SK-N-SH (cell line): ENCODE measurements at regions not wholly inside any gene's neighbourhood (a gene's known extent, or its start where the extent isn't known, plus 50 kb on each side); places are given as distances from the start of the nearest gene placed in this dataset.

ENCODE experiments used
- CTCF ChIA-PET: fragments of 300-600, 350-600 bp; formaldehyde crosslinking; extraction: SDS; loops from one replicate; lab custom pipeline; 2021; lab: Yijun Ruan, JAX
- POLR2A ChIA-PET: fragments of 350-600 bp; sonication (Branson Sonifier 250); formaldehyde crosslinking; extraction: SDS; loops from one replicate; lab custom pipeline; 2020; ENCODE audit warnings: antibody characterized with exemption, inconsistent platforms; lab: Yijun Ruan, JAX
- DNase-seq: peaks from one replicate; pipeline ENCODE4 v3.0.0; 2012
- H2AFZ ChIP-seq: fragments of 200-600 bp; sonication (generic); 2 replicates; pipeline ENCODE4 v1.8.1; 2016; ENCODE audit warnings: antibody characterized with exemption, mild to moderate bottlenecking, low read depth
- H3F3A ChIP-seq: fragments of 200-600 bp; sonication (generic); replicated peaks from 2 replicates; pipeline ENCODE3; 2016; ENCODE audit warnings: antibody characterized with exemption, mild to moderate bottlenecking; ENCODE audit not compliant: insufficient read depth
- H3K27ac ChIP-seq, 2 experiments: fragments of 200-500 bp in 1 of 2; fragments of 200-600 bp in 1 of 2; sonication (Bioruptor generic) in 1 of 2; sonication (generic), shearing (Covaris generic) in 1 of 2; 2 replicates each; pipeline versions ENCODE4 v1.5.1 to v1.6.1; 2014 to 2016; ENCODE audit warnings: low read depth in 2 of 2, inconsistent platforms in 1 of 2, low read length in 1 of 2, mild to moderate bottlenecking in 1 of 2, mixed read lengths in 1 of 2
- H3K27me3 ChIP-seq: fragments of 200-600 bp; sonication (generic), shearing (Covaris generic); 2 replicates; pipeline ENCODE4 v1.6.1; 2016; ENCODE audit warnings: mixed run types; ENCODE audit not compliant: insufficient read depth
- H3K36me3 ChIP-seq, 2 experiments: fragments of 200-500 bp in 1 of 2; fragments of 200-600 bp in 1 of 2; sonication (Bioruptor generic) in 1 of 2; sonication (generic) in 1 of 2; replicated peaks in 1 of 2; 2 replicates each; pipeline versions ENCODE3 to v1.5.1; 2014 to 2016; ENCODE audit warnings: low read length in 1 of 2, mild to moderate bottlenecking in 1 of 2; ENCODE audit not compliant: insufficient read depth in 2 of 2, control insufficient read depth in 1 of 2
- H3K4me1 ChIP-seq, 2 experiments: fragments of 200-500 bp in 1 of 2; fragments of 200-600 bp in 1 of 2; sonication (Bioruptor generic) in 1 of 2; sonication (generic), shearing (Covaris generic) in 1 of 2; 2 replicates each; pipeline versions ENCODE4 v1.5.1 to v1.6.1; 2014 to 2016; ENCODE audit warnings: low read depth in 1 of 2, low read length in 1 of 2, mixed run types in 1 of 2; ENCODE audit not compliant: insufficient read depth in 2 of 2, control insufficient read depth in 1 of 2
- H3K4me2 ChIP-seq: fragments of 200-600 bp; sonication (generic), shearing (Covaris generic); 2 replicates; pipeline ENCODE4 v1.6.1; 2017; ENCODE audit warnings: mixed run types
- H3K4me3 ChIP-seq, 2 experiments: fragments of 200-500 bp in 1 of 2; fragments of 200-600 bp in 1 of 2; sonication (Bioruptor generic) in 1 of 2; sonication (generic), shearing (Covaris generic) in 1 of 2; 2 replicates each; pipeline versions ENCODE4 v1.5.1 to v1.8.1; 2014 to 2016; ENCODE audit warnings: low read depth in 2 of 2, inconsistent platforms in 1 of 2, low read length in 1 of 2, mild to moderate bottlenecking in 1 of 2, mixed read lengths in 1 of 2, moderate library complexity in 1 of 2
- H3K79me2 ChIP-seq: fragments of 200-600 bp; sonication (generic); 2 replicates; pipeline ENCODE4 v1.8.1; 2017; ENCODE audit warnings: mild to moderate bottlenecking; ENCODE audit not compliant: insufficient read depth
- H3K9ac ChIP-seq: fragments of 200-600 bp; sonication (generic); 2 replicates; pipeline ENCODE4 v1.6.1; 2017; ENCODE audit warnings: mixed run types
- H3K9me2 ChIP-seq: fragments of 200-600 bp; sonication (generic); 2 replicates; pipeline ENCODE4 v1.6.1; 2017; ENCODE audit warnings: mixed run types
- H3K9me3 ChIP-seq: fragments of 200-600 bp; sonication (generic); 2 replicates; pipeline ENCODE4 v1.6.1; 2017; ENCODE audit warnings: mixed run types, mild to moderate bottlenecking, moderate library complexity
- H4K20me1 ChIP-seq: fragments of 200-600 bp; sonication (generic); 2 replicates; pipeline ENCODE4 v1.6.1; 2017; ENCODE audit warnings: mild to moderate bottlenecking, mixed run types; ENCODE audit not compliant: insufficient read depth
- CTCF ChIP-seq: fragments of 200-600 bp; sonication (generic); IDR thresholded peaks from 2 replicates; pipeline ENCODE4 v1.6.1; 2017; ENCODE audit warnings: antibody characterized with exemption, mild to moderate bottlenecking, moderate library complexity
- EP300 ChIP-seq, 2 experiments: IDR thresholded peaks; 2 replicates each; pipeline versions ENCODE4 v1.4.0 to v1.6.1; 2012; ENCODE audit warnings: borderline replicate concordance in 1 of 2, low read depth in 1 of 2, low read length in 1 of 2
- GABPA ChIP-seq: IDR thresholded peaks from 2 replicates; pipeline ENCODE4 v1.4.0; 2012; ENCODE audit warnings: low read depth, mild to moderate bottlenecking
- GATA2 ChIP-seq: sonication (generic); formaldehyde crosslinking; IDR thresholded peaks from 2 replicates; pipeline ENCODE4 v1.5.0; 2020; ENCODE audit warnings: mild to moderate bottlenecking, missing genetic modification reagents
- MEF2A ChIP-seq: IDR thresholded peaks from 2 replicates; pipeline ENCODE4 v1.4.0; 2012; ENCODE audit warnings: low read depth, borderline replicate concordance
- MXI1 ChIP-seq: IDR thresholded peaks from 2 replicates; pipeline ENCODE4 v1.6.1; 2012; ENCODE audit warnings: mild to moderate bottlenecking, low read depth, low read length, improper control_type of control experiment
- NFIC ChIP-seq: IDR thresholded peaks from 2 replicates; pipeline ENCODE4 v1.4.0; 2012; ENCODE audit warnings: borderline replicate concordance
- RAD21 ChIP-seq: IDR thresholded peaks from 2 replicates; pipeline ENCODE4 v1.6.1; 2012; ENCODE audit warnings: mild to moderate bottlenecking, low read length
- SMC3 ChIP-seq: IDR thresholded peaks from 2 replicates; pipeline ENCODE4 v1.6.1; 2012; ENCODE audit warnings: low read depth, low read length, improper control_type of control experiment
- TAF1 ChIP-seq: IDR thresholded peaks from 2 replicates; pipeline ENCODE4 v1.6.1; 2012; ENCODE audit warnings: low read depth, mild to moderate bottlenecking, low read length, moderate library complexity, borderline replicate concordance
- ZBTB33 ChIP-seq: IDR thresholded peaks from 2 replicates; pipeline ENCODE4 v1.4.0; 2012; ENCODE audit warnings: low read depth, borderline replicate concordance
- WGBS: methylation state at CpG from one replicate; pipeline ENCODE4 v1.1.6; 2017; ENCODE audit warnings: low lambda C conversion rate; 5-methylcytosine and 5-hydroxymethylcytosine counted together

GRCh38 chr4:96352051-96352517 lies 512.2 kb downstream of the PDHA2 start:
- WGBS = 62% methylated on average over 3 of the region's 3 CpGs
- Histone ChIP-seq H3K27me3 (no peaks in the 10 kb centered on the region), H3K4me3 (no peak overlapping the region; a peak in 1 of 4 replicates), H3K27ac (no peak overlapping the region), H3K4me1 (no peaks in the 10 kb centered on the region), H3K9me3 (no peaks in the 10 kb centered on the region), H3K4me2 (no peak overlapping the region), H3K9ac (no peak overlapping the region), H3K9me2 (no peaks in the 10 kb centered on the region), H4K20me1 (no peaks in the 10 kb centered on the region), H3K36me3 (no peaks in the 10 kb centered on the region), H2AFZ (no peak overlapping the region), H3F3A (no peaks in the 10 kb centered on the region), H3K79me2 (no peaks in the 10 kb centered on the region)
- ChIA-PET CTCF (interaction anchor here (0.7 to 1.3 kb wide), 4 partner anchors 10 to 806 kb away, joined by 4 to 5 read pairs (median 4); no protein-coding TSS in a partner anchor), POLR2A (no interaction called here)
- TF ChIP-seq GATA2 (no peak), CTCF (peak; percentile 63), MXI1 (no peak), SMC3 (peak; percentile 51), MEF2A (no peak), RAD21 (peak; percentile 72)
- peak; percentile 16 for DNase-seq

- Histone ChIP-seq H3K9me2 (no peaks in the 10 kb centered on the region), H3K36me3 (no peaks in the 10 kb centered on the region), H3F3A (no peaks in the 10 kb centered on the region), H3K27ac (no peak overlapping the region), H3K9ac (no peak overlapping the region), H4K20me1 (no peaks in the 10 kb centered on the region), H3K4me2 (peak overlapping the region; percentile 32; the same call in 1 of the 2 replicates), H2AFZ (peak overlapping the region; percentile 38; the same call in 1 of the 2 replicates), H3K9me3 (no peaks in the 10 kb centered on the region), H3K4me1 (no peaks in the 10 kb centered on the region; a peak in 1 of 4 replicates), H3K79me2 (no peaks in the 10 kb centered on the region), H3K27me3 (no peaks in the 10 kb centered on the region), H3K4me3 (peak overlapping the region in 1 of 2 experiments; percentile 19; a peak in 1 of 4 replicates)
- TF ChIP-seq GABPA = no peak
- TF ChIP-seq TAF1 = no peak
- TF ChIP-seq EP300 (IDR thresholded peaks at IDR 0.05; ENCODE audit: borderline replicate concordance in 1 of 2, low read depth in 1 of 2, low read length in 1 of 2) = no peak
- no peak for TF ChIP-seq NFIC
- TF ChIP-seq ZBTB33 = no peak
- DNase-seq = no peak
- 61% methylated on average over 2 of the region's 2 CpGs for WGBS
- ChIA-PET CTCF (no interaction called here), POLR2A (no interaction called here)
Measured at GRCh38 chr4:96354036-96354712, 514.3 kb downstream of the PDHA2 start.
